ELR (cell line): ENCODE measurements at regions not wholly inside any gene's neighbourhood (a gene's known extent, or its start where the extent isn't known, plus 50 kb on each side); places are given as distances from the start of the nearest gene placed in this dataset.

Source experiments
- DNase-seq: peaks from one replicate; pipeline ENCODE4 v3.0.0-alpha.2; 2015; ENCODE audit warnings: low read depth

DNA sequence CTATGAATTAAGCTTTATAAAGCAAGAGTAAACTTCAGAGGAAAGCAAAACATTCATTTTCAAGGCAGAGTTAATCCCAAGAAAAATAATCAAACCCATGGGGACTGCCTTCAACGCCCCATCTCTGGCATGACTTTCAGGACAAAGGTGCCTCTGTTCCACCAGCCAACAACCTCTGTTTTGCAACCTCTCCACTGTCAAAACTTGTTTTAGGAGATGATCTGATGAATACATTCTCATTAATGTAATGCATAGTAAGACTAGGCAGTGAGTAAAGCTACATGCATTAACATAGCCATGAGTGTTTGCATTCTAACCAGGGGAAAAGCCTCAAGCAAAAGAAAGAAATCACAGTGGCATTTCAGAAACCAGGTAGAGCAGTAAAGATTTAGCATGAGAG lies 357.0 kb downstream of the FBXO15 start:
- DNase-seq = no peak

DNA sequence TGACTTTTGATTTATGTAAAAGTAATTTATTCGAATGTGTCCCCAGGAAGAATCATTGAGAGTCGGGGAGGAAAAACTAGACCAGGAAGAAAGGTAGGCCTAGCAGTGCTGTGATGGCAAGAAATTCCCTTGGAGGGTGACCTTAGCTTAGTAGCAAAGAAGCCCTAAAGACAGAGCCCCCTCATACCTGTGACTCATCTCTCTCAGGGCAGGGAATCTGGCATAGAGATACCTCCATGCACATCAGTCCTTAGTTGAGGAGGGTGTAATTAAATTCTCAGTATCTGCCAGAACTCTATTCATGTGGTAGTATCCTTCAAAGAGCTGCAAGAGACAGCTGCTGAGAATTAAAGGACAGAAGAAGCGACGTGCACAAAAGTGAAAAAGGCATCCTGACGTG lies 360.3 kb downstream of the FBXO15 start:
- DNase-seq = peak; percentile 9

DNA sequence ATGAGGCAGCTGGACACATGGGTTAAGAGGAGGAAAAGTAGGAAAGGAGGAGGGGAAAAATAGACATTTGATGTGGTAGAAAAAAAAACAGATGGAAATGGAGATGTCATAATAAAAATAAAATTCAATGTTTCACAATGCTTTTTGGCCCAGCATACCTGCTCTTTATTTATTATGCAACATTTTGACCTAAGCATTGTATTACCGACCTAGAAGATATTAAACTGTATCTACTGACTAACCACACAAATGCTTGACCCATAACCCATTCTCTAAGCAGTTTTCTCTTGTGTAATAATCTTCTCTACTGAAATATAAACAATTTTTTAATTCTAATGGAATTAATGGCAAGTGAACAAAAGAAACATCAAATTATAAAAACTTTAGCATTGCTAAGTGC lies 362.3 kb downstream of the FBXO15 start:
- no peak for DNase-seq

DNA sequence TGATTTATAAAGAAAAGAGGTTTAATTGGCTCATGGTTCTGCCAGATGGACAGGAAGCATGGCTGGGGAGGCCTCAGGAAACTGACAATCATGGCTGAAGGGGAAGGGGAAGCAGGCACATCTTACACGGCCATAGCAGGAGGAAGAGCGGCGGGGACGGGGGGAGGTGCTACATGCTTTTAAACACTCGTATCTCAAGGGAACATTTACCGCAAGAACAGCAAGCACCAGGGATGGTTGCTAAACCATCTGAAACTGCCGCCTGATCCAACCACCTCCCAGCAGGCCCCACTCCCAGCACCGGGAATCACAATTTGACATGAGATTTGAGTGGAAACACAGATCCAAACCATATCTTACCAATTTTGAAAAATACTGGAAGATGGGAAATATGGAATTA lies 362.8 kb downstream of the FBXO15 start:
- DNase-seq = no peak

DNA sequence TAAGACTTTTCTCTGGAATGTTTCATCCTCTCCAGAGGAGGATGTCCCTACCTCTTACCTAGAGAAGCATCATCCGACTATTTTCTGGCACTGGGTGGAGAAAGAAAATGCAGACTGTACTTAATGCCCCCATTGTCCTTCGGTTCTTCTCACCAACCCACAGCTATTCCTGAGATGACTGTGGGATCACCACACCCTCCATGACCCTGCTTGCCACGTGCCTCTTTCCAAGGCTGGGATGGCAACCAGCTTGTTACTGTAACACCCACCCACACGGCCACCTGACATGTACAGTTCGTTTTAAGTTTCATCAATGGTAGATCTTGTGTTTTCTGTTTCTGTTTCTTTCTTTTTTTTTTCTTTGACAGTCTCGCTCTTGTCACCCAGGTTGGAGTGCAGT lies 365.2 kb downstream of the FBXO15 start:
- no peak for DNase-seq

DNA sequence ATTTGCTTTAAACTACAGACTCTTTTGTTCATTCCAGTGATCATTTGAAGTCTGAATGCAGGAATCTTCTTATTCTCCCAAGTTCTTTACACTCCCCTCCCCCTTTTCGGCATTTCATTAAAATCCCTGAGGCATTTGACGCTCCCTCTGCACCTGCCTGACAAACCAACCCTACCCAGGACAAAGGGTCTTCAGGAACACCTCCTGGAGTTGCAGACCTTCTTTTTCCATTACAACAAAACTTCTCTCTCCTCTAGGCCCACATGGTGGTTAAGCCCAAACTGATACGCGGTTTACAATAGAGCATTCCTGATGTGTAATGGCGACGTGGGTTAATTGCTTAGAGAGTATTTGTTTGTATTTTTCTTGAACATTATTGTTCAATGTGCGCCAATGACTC lies 367.4 kb downstream of the FBXO15 start:
- no peak for DNase-seq

DNA sequence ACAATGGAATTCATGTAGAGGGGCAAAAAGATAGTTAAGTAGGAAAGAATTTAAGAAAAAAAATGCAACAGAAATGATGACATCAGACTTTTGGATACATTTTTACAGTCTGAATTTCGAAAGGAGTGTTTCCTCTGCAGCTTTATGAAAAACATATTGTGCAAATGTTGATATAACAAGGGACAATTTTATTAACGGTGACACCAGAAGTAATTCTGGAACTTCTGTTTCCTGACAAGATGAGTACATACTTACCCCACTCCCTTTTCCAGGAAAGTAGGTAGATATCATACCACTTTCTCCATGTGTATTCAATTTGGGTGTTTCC lies 369.6 kb downstream of the FBXO15 start:
- DNase-seq = no peak

DNA sequence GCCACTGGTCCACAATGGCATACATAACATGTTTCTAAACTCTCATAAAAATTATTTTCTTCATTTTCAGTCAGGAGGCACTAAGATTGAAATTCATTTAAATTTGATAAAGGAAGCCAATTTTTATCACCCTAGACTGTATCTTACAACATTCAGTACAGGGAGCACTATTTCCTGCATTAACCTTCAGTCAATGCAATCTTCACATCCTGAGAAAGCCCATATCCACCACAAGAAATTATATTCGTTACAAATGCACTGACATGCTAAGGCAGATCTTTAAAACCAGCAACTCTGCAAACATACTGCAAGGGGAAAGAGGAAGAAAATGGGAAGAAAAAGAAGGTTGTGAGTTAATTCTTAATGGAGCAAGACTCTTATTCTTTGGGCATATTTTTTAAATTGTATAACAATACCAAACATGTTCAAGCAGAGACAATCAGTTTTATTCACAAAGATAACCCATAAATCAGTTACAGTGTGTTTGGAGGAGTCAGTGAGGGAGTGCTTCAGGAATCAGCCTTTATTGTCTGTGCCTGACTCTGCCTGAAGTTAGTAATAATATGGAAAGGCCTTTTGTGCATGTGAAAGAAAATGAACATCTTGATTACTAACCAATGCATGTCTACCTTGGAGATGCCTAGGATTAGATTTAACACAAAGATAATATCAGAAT lies 370.1 kb downstream of the FBXO15 start:
- no peak for DNase-seq

DNA sequence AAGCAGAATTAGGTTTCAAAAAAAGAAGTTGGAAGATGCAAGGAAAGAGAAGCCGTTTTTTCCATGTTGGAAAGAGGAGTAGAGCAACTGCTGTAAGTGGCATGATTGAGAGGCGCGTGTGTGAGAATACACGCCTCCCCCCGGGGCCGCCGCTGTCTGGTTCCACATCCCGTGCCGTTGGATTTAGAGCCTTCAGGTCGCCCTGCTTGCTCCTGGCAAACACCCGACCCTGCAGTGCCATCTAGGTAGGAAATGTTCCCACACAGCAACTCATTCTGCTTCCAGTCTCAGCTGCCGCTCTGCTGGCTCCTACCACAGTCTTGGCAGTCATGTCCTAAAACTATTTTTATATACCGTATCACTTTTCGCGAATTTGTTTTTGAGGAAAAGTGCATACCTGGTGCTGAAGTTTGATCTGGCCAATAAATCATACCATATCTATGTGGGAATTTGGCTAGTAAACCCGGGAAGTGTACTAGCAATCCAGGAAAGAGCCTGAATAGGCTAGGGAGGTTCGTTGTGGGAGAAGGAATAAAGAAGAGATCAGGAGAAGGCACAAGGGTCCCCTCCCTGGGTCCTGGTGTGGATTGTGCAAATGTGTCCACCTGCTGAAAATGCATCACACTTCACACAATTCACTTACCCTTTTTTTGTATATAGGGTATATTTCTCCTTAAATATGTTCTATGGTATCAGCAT lies 372.7 kb downstream of the FBXO15 start:
- DNase-seq = no peak

DNA sequence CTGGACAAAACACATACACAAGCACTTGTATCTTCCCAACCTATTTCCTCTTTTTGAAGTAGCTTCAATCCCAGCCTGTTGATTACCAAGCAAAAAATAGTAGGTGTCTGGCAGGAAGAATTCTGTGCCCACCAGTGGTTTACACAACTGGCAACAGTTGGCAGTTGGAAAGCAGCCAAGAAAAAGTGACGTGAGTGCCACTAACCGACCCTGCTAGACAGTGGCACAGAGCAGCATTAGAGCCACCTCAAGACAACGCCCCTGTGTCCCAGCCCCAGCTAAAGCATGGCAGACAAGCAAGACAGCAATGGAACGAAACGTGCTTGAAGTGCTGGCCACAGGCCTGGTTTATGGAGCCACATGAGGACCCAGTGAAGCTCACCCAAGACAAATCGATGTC lies 379.6 kb downstream of the FBXO15 start:
- DNase-seq = no peak

DNA sequence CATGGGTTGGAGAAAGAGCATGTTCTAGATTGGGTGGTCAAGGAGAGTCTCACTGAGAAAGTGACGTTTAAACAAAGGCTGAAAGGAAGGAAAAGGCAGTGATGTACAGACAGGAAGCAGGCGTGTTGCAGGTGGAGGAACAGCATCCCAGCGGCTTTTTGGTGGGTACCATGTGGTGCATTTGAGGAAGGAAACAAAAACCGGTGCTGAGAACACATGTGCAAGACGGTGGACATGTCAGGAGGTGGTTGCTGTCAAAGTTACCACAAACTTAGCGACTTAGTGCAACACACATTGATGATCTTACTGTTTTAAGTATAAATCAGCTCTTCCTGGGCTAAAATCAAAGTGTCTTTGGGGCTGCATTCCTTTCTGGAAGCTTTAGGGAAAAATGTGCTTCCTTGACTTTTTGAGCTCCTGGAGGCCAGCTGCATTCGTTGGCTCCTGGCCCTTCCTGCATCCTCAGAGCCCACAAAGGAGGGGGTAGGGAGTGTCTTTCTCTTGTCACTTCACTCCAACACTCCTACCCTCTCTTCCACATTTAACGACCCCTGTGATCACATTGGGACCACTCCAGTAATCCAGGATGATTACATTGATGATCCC lies 380.6 kb downstream of the FBXO15 start:
- DNase-seq = no peak

DNA sequence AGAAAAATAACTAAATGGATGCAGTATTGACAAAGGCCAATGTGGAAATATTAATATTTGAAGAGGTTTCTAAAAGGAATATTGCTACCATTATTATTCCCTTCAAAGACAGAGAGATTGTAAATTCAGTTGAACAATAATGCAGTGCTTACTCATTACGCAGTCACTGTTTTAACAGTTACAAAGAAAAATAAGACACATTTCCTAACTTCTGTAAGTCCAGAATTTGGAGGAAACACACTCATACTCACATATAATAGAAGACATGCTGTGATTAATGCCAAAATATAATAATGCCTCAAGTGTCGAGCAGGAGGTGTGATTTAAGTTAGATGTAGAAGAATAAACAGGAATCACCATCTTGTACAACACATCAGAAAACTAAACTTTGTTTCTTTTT lies 389.2 kb downstream of the FBXO15 start:
- DNase-seq = peak; percentile 46

DNA sequence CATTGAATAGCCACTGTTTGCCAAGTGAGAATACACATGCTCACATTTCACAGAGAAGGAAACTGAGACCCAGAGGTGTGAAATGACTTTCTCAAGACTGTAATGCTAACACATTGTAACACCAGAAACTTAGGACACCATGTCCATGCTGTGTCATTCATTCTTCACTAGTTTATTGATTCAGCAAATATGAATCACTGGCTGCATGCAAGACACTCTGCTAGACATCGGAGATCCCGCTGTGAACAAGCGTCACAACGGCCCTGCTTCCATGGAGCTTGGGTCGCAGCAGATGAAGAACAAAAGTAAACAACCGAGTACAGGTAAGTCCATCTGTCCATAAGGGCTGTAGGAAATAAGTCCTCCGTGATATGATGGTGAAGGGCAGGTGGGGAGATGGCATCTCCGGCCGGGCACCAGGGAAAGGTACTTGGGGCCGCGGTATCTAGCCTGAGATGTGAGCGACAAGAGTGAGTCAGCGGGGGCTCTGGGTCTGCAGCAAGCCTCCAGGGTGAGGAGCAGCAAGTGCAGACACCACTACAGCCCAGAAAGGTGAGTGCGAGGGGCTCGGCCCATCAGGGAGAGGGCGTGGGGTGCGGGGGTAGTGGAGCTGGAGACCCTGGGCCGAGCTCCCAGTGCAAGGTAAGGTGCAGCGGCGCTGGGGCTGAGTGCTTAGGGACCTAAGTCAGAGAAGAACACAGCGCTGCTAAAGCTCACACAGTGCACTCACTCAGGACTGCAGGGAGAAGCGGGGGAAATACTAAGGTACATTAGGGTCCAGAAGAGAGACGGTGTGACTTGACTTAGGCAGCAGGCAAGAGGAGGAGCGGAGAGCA lies 391.2 kb downstream of the FBXO15 start:
- DNase-seq = no peak

DNA sequence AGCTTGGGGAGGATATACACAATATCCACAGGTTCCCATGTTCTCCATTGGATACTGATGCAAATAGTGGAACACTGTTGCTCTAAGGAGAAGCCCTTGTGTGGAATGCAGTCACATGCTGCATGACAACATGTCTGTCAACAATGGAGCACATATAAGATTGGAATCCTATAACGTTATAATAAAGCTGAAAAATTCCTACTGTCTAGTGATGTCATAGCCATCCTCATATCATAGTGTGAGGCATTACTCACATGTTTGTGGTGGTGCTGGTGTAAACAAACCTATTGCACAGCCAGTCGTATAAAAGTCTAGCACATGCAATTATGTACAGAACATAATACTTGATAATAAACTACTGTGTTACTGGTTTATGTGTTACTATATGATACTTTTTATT lies 394.7 kb downstream of the FBXO15 start:
- peak; percentile 53 for DNase-seq

DNA sequence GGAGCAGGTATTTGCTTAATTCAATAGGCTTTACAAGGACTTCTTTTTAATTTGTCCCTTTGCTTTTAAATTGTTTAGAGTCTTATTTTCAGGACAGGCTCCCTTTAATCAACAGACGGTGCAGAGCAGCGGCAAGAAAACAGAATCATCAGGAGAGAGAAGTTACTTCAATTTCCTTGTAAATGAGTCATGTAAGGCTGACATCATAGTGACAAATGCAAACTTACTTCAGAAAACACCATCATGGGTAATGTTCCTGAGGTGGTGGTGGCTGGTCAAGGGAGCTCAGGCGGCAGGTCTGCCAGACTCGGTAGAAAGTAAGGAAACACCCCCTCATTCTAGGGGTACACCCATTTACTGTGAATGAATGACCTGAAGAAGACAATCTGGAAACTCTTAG lies 395.1 kb downstream of the FBXO15 start:
- peak; percentile 68 for DNase-seq

DNA sequence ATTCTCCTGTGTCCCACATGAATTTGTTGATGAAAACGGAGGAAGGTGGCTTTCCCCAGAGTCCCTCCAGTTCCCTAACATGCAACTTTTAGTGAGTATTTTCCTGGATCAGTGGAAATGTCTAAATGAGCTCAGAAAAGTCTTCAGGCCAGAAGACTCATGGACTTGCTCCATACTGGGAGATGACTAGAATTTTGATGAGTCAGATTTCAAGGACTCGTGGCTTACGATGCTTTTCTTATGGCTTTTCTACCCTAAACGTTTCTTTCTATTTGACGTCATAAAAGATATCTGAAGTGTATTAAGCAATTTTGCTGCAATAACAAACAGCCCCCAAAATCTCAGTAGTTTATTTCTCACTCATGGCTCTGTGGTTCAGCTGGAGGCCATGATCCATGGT lies 397.6 kb downstream of the FBXO15 start:
- no peak for DNase-seq

DNA sequence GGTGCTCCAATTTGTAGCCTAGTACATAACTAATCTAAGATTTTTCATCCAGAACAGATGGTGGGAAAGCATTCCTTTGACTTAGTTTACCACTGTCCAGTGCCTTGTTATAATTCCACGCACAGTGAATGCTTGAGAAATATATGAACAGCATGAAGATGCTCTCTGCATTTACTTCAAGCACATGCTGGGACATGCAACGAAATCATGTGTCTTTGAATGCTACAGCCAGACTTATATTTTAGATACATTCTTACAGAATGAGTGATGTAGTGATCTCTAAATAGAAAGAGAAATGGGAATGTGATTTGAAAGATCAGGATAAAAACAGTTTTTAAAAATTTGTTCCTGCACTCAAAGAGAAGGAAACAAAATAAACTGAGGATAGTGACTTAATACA lies 398.3 kb downstream of the FBXO15 start:
- DNase-seq = no peak

DNA sequence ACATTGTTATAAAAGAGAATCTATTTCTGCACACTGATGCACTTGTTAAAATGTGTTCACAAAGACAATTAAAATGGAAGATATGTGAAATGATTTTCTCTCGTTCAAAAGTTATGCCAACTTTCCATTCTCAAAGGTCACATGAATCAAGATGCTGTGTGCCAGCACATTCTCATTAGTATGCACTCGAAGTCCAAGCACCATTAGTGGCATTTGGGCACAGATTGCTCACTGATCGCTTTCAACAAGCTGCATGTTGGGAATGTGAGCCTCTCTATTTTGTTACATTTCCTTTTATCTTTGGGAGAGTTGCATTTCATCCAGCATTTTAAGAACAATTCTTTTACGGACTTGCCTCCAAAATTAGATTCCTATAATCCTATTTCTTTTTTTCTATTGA lies 398.9 kb downstream of the FBXO15 start:
- no peak for DNase-seq

DNA sequence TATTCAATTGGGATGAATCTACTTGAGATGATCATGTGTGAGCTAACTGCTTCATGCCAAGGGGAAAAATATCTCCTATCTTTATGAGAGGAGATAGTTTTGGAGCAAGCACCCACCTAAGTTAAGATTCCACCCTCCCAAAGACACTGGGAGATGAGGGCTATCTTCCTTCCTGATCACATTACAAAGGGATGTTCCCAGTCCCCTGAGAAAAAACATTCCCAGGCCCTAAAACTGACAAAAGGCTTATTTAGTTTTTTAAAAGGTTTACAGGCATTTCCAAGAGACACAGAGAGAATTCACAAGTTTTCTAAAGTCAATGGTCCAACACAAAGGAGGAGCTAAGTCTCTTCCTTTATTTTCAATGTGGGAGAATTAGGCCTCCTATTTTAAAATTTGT lies 401.5 kb downstream of the FBXO15 start:
- no peak for DNase-seq

DNA sequence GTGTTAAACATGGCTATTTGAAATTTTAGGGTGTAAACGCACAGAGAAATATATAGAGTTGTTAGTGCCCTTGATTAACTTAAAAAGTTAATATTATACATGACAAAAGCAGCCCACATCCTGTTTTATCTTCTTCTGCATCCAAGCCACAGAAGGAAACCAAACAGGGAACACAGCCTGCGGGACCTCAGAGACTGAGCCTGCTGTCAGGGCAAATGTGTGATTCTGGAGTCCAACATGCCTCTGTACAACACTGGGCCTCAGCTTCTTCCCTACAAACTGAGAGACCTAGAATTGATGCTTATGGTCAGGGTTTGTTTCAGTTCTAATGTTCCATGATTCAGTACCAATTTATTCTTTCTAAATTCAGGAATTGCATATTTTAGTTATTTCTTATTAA lies 404.7 kb downstream of the FBXO15 start:
- no peak for DNase-seq

DNA sequence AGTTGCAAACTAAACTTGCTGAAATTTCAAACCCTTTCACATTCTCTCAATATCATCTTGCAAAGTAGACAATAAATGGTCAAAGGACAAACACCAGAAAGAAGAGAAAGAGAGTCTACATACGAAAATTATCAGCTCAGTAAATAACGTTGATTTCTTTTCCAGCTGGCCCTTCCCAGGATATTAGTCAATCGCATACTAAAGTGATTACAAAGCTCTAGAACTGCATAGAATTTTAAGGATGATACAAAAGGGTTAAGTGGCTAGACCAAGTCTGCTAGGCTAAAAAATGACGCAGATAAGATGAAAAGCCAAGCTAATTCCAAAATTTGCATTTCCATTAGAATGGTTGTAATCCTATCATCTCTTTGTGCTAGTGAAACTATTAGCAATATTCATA lies 405.7 kb downstream of the FBXO15 start:
- peak; percentile 65 for DNase-seq

DNA sequence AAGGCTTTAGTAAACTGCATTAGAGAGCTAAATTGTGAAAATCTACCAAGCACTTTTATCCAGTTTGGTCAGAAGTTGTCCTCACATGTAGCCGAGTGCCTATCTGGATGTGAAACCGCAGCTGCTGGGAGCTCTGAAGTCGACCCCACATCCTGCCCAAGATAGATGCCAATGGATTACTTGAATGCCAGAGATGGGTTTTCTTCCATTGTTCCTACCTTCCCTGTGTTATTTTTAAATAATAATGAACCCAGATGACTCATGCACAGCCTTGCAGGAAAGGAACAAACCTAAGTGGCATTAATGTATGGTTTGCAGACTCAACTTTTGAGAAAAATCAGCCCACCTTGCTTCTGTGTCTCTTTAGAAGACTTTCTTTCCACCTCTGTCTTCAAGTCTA lies 408.5 kb downstream of the FBXO15 start:
- DNase-seq = peak; percentile 20

DNA sequence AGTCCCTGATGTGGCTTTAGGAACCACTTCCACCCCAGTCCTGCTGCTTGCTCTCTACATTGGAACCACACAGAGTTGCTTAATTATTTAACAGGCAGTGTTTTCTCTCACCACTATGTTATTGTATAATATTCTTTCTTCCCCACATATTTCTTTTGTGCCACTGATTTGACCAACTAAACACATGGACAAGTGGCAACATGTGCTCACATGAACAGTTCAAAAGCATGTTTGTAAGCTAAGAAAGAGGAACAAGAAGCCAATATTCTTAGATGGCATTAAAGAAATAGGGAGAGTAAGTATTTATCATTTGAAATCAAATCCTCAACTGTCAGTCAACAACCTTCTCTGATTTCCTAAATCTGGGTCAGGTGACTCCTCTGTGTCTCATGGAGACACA lies 409.6 kb downstream of the FBXO15 start:
- no peak for DNase-seq
